ENCODE measurements at regions not wholly inside any gene's neighbourhood (a gene's known extent, or its start where the extent isn't known, plus 50 kb on each side); places are given as distances from the start of the nearest gene placed in this dataset.

DNA sequence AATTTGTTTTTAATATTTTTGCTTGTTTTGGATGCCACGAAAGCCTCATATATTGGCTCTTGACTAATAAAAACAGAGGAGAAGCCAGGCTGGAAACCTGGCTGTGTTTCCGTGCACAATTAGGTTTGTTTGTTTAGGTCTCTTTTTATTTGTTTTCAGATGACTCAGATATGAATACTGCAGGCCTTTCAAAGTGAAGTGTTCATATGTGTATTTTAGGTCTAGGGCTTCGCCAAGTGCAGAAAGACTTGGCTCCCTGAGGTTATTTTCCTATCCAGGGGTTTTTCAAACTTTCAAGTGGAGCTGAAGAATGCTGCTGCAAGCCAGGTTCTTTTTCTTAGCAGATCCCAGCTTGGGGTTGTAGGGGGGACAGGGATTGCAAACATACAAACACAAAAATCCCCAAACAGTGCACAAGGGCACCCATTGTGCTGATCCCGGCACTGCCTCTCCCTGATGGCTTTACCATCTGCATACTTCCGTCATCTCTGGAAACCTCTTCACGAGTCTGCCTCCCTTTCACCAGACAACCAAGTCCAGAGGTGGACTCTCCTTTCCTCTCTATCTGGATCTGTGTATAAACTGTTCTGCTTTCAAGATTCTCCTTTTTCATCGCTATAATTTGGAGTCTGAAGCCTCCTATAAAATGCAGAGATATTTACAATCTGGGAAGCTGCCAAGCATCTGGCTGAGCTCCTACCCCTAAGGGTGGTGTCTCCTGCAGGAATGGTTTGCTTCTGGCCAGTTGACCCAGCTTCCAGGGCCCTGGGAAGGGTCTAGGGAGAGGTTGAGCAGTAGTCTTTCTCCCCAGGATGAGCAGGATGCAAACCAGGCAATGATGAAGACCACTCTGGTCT, 108.6 kb downstream of the SMIM20 start:
- no peaks in the 10 kb centered on the region for H3K9me3 ChIP-seq (ENCODE audit: control insufficient read depth in 2 of 2, insufficient read depth in 1 of 2, low read depth in 1 of 2, low read length in 1 of 2)
- no peak for FAIRE-seq
- peak; percentile 10 to 30 for DNase-seq
- peaks cover 0 to 21% (median 0%) of the 10 kb centered on the region in 3 donors for H3K27me3 ChIP-seq (ENCODE audit: control insufficient read depth in 3 of 3, insufficient read depth in 3 of 3, low read length in 3 of 3)
- 17 to 35% (median 30%) methylated on average over 7 of the region's 7 CpGs for WGBS, 3 donors
- H3K4me1 ChIP-seq (ENCODE audit: control insufficient read depth in 3 of 3, insufficient read depth in 2 of 3, low read depth in 1 of 3, low read length in 2 of 3) = peaks cover 0 to 7% (median 0%) of the 10 kb centered on the region in 3 donors
- no peak overlapping the region for H3K4me3 ChIP-seq (ENCODE audit: low read depth in 1 of 3, low read length in 3 of 3)
- H3K36me3 ChIP-seq (ENCODE audit: control insufficient read depth in 3 of 3, insufficient read depth in 2 of 3, low read depth in 1 of 3, low read length in 3 of 3) = no peaks in the 10 kb centered on the region
- H3K27ac ChIP-seq (ENCODE audit: low read depth in 1 of 3, low read length in 2 of 3) = peak overlapping the region in 1 of 3 donors; percentile 55

DNA sequence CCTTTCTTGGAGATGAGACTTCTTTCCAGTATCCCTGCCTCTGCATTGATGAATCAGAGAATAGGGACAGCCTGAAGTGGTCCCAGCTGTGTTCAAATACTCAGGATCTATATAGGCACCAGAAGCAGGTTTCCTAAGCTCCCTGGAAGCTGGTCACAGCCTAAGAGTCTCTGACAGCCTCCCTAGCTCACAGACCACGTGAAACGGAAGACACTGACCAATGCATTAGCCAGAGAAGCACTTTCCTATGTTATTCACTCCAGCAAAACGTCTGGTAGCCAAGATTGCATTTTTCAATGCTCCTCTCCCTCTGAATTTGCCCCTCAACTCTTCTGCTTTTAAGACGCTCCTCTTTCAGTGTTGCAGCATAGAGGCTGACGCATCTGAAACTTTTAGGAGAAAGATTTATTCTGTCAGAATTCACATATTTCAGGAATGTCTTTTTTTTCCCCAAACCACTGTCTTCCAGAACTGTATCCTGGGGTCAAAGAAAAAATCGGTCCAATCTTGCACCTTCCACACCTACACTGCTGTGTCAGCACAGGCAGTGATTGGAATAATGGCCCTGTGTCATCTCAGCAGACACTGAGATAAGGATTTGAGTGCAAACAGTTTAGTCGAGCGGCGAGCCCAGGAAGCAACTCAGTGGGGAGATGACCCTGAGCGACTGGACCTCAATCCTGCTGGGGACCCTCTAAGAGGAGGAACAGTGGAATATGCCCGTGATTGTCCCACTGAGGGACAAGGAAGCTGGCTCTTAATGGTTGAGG, 109.4 kb downstream of the SMIM20 start:
- no peak for FAIRE-seq
- Histone ChIP-seq H3K4me1 (ENCODE audit: control insufficient read depth in 3 of 3, insufficient read depth in 2 of 3, low read depth in 1 of 3, low read length in 2 of 3) (peaks cover 0 to 7% (median 0%) of the 10 kb centered on the region in 3 donors), H3K27ac (ENCODE audit: low read depth in 1 of 3, low read length in 2 of 3) (peak overlapping the region in 1 of 3 donors; percentile 9), H3K9me3 (ENCODE audit: control insufficient read depth in 2 of 2, insufficient read depth in 1 of 2, low read depth in 1 of 2, low read length in 1 of 2) (no peaks in the 10 kb centered on the region), H3K4me3 (ENCODE audit: low read depth in 1 of 3, low read length in 3 of 3) (no peak overlapping the region), H3K36me3 (ENCODE audit: control insufficient read depth in 3 of 3, insufficient read depth in 2 of 3, low read depth in 1 of 3, low read length in 3 of 3) (no peaks in the 10 kb centered on the region), H3K27me3 (ENCODE audit: control insufficient read depth in 3 of 3, insufficient read depth in 3 of 3, low read length in 3 of 3) (peaks cover 0 to 21% (median 0%) of the 10 kb centered on the region in 3 donors)
- DNase-seq = no peak
- WGBS, 3 donors = 62 to 75% (median 63%) methylated on average over 11 of the region's 11 CpGs

DNA sequence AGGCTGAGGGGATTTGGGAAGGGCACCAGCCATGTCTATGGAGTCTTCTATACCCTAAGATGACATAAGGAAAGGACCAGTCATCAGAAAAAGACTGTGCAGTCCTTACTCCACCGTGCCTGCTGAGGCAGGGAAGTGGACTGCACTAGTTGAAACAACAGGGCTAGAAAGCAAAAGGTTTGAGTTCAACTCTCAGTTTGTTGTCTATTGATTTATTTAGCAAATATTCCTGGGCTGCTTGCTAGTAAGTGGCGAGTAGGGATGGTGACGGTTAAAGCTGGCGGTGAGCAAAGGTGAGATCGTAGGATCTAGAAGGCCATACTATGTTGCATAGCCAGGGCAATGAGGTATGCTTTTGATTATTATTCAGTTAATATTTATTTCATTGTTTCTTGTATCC, 110.1 kb downstream of the SMIM20 start:
- no peak overlapping the region for H3K4me3 ChIP-seq (ENCODE audit: low read depth in 1 of 3, low read length in 3 of 3)
- H3K36me3 ChIP-seq (ENCODE audit: control insufficient read depth in 3 of 3, insufficient read depth in 2 of 3, low read depth in 1 of 3, low read length in 3 of 3) = no peaks in the 10 kb centered on the region
- no peak overlapping the region for H3K27ac ChIP-seq (ENCODE audit: low read depth in 1 of 3, low read length in 2 of 3)
- 82 to 94% (median 89%) methylated on average over 5 of the region's 5 CpGs for WGBS, 3 donors
- peaks cover 0 to 21% (median 0%) of the 10 kb centered on the region in 3 donors for H3K27me3 ChIP-seq (ENCODE audit: control insufficient read depth in 3 of 3, insufficient read depth in 3 of 3, low read length in 3 of 3)
- no peaks in the 10 kb centered on the region for H3K9me3 ChIP-seq (ENCODE audit: control insufficient read depth in 2 of 2, insufficient read depth in 1 of 2, low read depth in 1 of 2, low read length in 1 of 2)
- FAIRE-seq (no peak), DNase-seq (no peak)
- H3K4me1 ChIP-seq (ENCODE audit: control insufficient read depth in 3 of 3, insufficient read depth in 2 of 3, low read depth in 1 of 3, low read length in 2 of 3) = peaks cover 0 to 10% (median 0%) of the 10 kb centered on the region in 3 donors

DNA sequence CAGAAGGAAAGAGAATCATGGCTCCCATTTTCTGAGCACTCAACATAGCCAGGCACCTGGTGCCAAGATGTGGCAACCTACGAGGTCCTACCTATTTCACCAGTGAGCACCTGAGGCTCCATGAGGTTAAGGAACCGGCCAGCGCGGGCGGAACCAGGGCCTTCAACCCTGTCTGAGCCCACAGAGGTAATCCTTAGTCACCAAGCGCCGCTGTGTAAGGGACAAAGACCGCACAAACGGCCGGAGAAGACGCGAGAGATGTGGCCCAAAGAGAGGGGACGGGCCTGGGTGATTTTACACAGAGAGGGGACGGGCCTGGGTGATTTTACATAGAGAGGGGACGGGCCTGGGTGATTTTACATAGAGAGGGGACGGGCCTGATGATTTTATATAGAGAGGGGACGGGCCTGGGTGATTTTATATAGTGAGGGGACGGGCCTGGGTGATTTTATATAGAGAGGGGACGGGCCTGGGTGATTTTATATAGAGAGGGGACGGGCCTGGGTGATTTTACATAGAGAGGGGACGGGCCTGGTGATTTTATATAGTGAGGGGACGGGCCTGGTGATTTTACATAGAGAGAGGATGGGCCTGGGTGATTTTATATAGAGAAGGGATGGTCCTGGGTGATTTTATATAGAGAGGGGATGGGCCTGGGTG, 114.2 kb downstream of the SMIM20 start:
- DNase-seq (no peak), FAIRE-seq (no peak)
- 86 to 90% (median 87%) methylated on average over 22 of the region's 22 CpGs for WGBS, 3 donors
- no peak overlapping the region for H3K27ac ChIP-seq (ENCODE audit: low read depth in 1 of 3, low read length in 2 of 3)
- peaks cover 0 to 14% (median 0%) of the 10 kb centered on the region in 3 donors for H3K27me3 ChIP-seq (ENCODE audit: control insufficient read depth in 3 of 3, insufficient read depth in 3 of 3, low read length in 3 of 3)
- no peak overlapping the region for H3K4me3 ChIP-seq (ENCODE audit: low read depth in 1 of 3, low read length in 3 of 3)
- no peaks in the 10 kb centered on the region for H3K36me3 ChIP-seq (ENCODE audit: control insufficient read depth in 3 of 3, insufficient read depth in 2 of 3, low read depth in 1 of 3, low read length in 3 of 3)
- peaks cover 0 to 17% (median 0%) of the 10 kb centered on the region in 3 donors for H3K4me1 ChIP-seq (ENCODE audit: control insufficient read depth in 3 of 3, insufficient read depth in 2 of 3, low read depth in 1 of 3, low read length in 2 of 3)
- no peaks in the 10 kb centered on the region for H3K9me3 ChIP-seq (ENCODE audit: control insufficient read depth in 2 of 2, insufficient read depth in 1 of 2, low read depth in 1 of 2, low read length in 1 of 2)

DNA sequence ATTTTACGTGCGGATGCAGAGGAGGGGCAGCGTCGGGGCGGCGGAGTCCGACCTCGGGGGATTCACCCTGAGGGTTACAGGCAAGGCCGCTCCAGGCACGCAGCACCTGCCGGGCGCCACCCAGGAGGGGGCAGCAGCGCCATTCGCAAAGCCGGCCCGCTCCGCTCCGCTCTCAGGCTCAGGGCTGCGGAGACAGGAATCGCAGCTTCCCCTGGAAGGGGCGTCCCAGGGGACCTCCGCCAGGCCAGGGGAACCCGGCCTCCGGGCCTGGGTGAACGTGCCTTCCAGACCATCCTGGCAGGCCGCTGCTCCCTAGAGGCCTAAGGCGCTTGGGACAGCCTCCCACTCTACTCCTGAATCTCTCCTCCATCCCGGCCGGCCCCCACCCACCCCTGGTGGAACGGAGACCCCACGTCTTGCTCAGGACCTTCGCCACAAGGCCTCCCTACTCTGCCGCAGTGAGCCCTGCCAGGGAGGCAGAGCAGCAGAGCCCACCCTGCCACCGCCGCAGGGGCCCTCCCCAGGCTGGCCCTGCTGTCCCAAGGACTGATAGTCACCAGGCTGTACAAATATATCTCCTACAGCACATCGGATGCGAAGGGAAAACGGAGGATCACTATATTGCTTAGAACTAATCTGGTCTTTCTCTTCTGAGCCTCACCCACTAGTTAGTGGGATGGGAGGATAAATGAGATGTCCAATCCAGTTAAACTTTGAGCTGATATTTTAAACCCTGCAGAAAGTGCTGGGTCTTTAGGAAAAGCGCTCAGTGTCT, 115.0 kb downstream of the SMIM20 start:
- 15 to 22% (median 18%) methylated on average over 25 to 39 of the region's 39 CpGs for WGBS, 3 donors
- Histone ChIP-seq H3K36me3 (ENCODE audit: control insufficient read depth in 3 of 3, insufficient read depth in 2 of 3, low read depth in 1 of 3, low read length in 3 of 3) (no peaks in the 10 kb centered on the region), H3K27ac (ENCODE audit: low read depth in 1 of 3, low read length in 2 of 3) (no peak overlapping the region), H3K27me3 (ENCODE audit: control insufficient read depth in 3 of 3, insufficient read depth in 3 of 3, low read length in 3 of 3) (peaks cover 0 to 8% (median 0%) of the 10 kb centered on the region in 3 donors), H3K9me3 (ENCODE audit: control insufficient read depth in 2 of 2, insufficient read depth in 1 of 2, low read depth in 1 of 2, low read length in 1 of 2) (peaks cover 0 to 5% of the 10 kb centered on the region in 2 donors), H3K4me3 (ENCODE audit: low read depth in 1 of 3, low read length in 3 of 3) (no peak overlapping the region), H3K4me1 (ENCODE audit: control insufficient read depth in 3 of 3, insufficient read depth in 2 of 3, low read depth in 1 of 3, low read length in 2 of 3) (peaks cover 0 to 17% (median 0%) of the 10 kb centered on the region in 3 donors)
- peak; percentile 23 to 77 for DNase-seq
- FAIRE-seq = no peak

DNA sequence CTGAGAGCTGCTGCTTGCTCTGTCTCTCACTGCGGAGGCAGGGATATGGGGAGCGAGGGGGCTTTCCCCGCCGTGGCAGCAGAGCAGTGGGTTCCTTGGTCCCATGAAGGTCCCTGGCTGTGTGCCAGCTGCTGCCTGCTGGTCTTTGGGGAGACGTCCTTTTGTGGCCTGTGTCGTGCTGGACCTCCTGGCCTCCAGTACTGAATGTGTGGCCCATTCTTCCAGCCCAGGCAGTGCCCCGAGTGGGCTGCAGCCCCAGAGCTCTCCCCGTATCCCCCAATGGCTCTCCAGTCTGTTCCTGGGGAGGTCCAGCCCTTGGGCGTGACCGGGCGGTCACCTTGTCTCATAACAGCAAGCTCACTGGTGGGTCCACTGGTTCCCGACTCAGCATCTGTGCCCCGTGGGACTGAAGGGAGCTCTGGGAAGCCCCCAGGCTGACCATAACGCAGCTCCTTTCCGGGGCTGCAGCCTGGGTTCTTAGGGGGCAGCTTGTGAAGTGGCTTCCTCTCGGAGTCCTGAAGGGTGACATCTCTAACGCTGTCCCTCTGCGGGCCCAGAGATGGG, 115.6 kb downstream of the SMIM20 start:
- no peak for FAIRE-seq
- DNase-seq = no peak
- H3K4me3 ChIP-seq (ENCODE audit: low read depth in 1 of 3, low read length in 3 of 3) = no peak overlapping the region
- peaks cover 0 to 17% (median 0%) of the 10 kb centered on the region in 3 donors for H3K4me1 ChIP-seq (ENCODE audit: control insufficient read depth in 3 of 3, insufficient read depth in 2 of 3, low read depth in 1 of 3, low read length in 2 of 3)
- H3K36me3 ChIP-seq (ENCODE audit: control insufficient read depth in 3 of 3, insufficient read depth in 2 of 3, low read depth in 1 of 3, low read length in 3 of 3) = no peaks in the 10 kb centered on the region
- H3K9me3 ChIP-seq (ENCODE audit: control insufficient read depth in 2 of 2, insufficient read depth in 1 of 2, low read depth in 1 of 2, low read length in 1 of 2) = peaks cover 0 to 5% of the 10 kb centered on the region in 2 donors
- H3K27ac ChIP-seq (ENCODE audit: low read depth in 1 of 3, low read length in 2 of 3) = no peak overlapping the region
- 75 to 82% (median 81%) methylated on average over 17 to 18 of the region's 18 CpGs for WGBS, 3 donors
- H3K27me3 ChIP-seq (ENCODE audit: control insufficient read depth in 3 of 3, insufficient read depth in 3 of 3, low read length in 3 of 3) = peaks cover 0 to 6% (median 0%) of the 10 kb centered on the region in 3 donors

DNA sequence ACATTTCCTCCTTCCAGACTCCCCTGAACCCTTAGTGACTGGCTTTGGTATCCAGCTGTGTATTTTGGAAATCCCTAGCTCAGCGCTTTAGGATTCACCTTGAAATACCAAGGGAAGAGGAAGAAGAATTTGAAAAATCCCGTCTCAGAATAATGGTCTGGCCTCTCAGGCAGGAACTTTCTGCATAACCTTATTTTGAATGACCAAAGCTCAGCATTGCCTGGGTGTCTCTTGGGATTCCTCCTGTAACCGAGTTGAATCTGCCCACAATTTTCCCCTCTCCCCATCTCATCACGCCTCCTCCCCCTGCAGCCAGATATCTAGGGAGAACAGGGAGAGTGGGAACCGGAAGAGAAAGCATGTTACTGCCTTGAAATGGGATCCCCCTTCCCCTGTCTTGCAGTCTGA, 116.2 kb downstream of the SMIM20 start:
- 57 to 81% (median 74%) methylated on average over 5 of the region's 5 CpGs for WGBS, 3 donors
- Histone ChIP-seq H3K4me3 (ENCODE audit: low read depth in 1 of 3, low read length in 3 of 3) (no peak overlapping the region), H3K27me3 (ENCODE audit: control insufficient read depth in 3 of 3, insufficient read depth in 3 of 3, low read length in 3 of 3) (peaks cover 0 to 6% (median 0%) of the 10 kb centered on the region in 3 donors), H3K36me3 (ENCODE audit: control insufficient read depth in 3 of 3, insufficient read depth in 2 of 3, low read depth in 1 of 3, low read length in 3 of 3) (no peaks in the 10 kb centered on the region), H3K9me3 (ENCODE audit: control insufficient read depth in 2 of 2, insufficient read depth in 1 of 2, low read depth in 1 of 2, low read length in 1 of 2) (peaks cover 0 to 5% of the 10 kb centered on the region in 2 donors), H3K27ac (ENCODE audit: low read depth in 1 of 3, low read length in 2 of 3) (no peak overlapping the region), H3K4me1 (ENCODE audit: control insufficient read depth in 3 of 3, insufficient read depth in 2 of 3, low read depth in 1 of 3, low read length in 2 of 3) (peaks cover 0 to 17% (median 0%) of the 10 kb centered on the region in 3 donors)
- FAIRE-seq (no peak), DNase-seq (no peak)

Data from small intestine (tissue), 7 donors.